ENCODE measurements at regions not wholly inside any gene's neighbourhood (a gene's known extent, or its start where the extent isn't known, plus 50 kb on each side); places are given as distances from the start of the nearest gene placed in this dataset.
"Not testable (repeated sequence)": the region's sequence is repeated elsewhere in the genome, so short reads cannot be mapped to it uniquely, and the experiment has no call there.

DNA sequence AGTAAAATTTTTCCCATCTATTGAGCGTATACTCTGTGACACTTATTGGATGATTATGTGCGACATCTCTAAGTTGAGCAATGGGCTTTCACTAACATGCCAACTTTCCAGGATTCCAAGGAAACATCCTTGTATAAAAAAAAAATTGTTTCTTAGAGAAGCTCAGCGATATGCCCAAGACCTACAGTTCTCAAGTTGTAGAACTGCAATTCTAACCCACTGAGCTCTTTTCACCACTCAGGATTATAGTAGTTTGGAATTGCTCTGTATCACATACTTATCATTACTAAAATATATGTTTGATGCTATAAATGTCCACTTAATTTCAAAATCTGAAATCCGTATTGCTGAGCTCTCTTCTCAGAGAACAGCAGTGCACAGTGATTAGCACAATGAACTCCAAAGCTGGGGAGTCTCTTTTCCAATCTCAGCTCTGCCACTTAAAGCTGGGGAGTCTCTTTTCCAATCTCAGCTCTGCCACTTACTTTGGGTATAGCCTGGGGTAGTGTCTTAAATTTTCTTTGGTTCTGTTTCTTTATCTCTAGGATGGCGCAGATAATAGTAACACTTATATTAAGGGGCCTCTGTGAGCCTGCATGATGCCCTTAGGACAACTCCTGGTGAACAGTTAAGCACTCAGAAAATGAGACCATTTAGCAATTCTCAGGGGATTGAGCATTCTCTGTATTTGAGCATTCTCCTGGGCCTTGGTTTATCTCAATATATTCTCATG is 1722.2 kb upstream of the AGA start:
- no peaks in the 10 kb centered on the region for H3K27me3 ChIP-seq
- no peaks in the 10 kb centered on the region for H3K9me3 ChIP-seq
- H3K4me1 ChIP-seq, result no peaks in the 10 kb centered on the region
- H3K4me3 ChIP-seq, result no peak overlapping the region
- H3K27ac ChIP-seq, result no peak overlapping the region
- TF ChIP-seq POLR2A (IDR thresholded peaks at IDR 0.05), result no peak
- TF ChIP-seq, protein P1, sequence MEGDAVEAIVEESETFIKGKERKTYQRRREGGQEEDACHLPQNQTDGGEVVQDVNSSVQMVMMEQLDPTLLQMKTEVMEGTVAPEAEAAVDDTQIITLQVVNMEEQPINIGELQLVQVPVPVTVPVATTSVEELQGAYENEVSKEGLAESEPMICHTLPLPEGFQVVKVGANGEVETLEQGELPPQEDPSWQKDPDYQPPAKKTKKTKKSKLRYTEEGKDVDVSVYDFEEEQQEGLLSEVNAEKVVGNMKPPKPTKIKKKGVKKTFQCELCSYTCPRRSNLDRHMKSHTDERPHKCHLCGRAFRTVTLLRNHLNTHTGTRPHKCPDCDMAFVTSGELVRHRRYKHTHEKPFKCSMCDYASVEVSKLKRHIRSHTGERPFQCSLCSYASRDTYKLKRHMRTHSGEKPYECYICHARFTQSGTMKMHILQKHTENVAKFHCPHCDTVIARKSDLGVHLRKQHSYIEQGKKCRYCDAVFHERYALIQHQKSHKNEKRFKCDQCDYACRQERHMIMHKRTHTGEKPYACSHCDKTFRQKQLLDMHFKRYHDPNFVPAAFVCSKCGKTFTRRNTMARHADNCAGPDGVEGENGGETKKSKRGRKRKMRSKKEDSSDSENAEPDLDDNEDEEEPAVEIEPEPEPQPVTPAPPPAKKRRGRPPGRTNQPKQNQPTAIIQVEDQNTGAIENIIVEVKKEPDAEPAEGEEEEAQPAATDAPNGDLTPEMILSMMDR (IDR thresholded peaks at IDR 0.05), result no peak
- no peak for DNase-seq
- intact Hi-C loops (cut with DNase I; ENCODE audit: low total_unique reads), result no loop called here
- WGBS, 2 donors, result 91 to 92% methylated on average over 5 of the region's 5 CpGs
- H3K36me3 ChIP-seq (ENCODE audit: low read depth, missing control alignments), result no peaks in the 10 kb centered on the region

GRCh38 chr4:179165000-179165738 is 1722.9 kb upstream of the AGA start:
- Histone ChIP-seq H3K9me3 (no peaks in the 10 kb centered on the region), H3K27me3 (no peaks in the 10 kb centered on the region), H3K36me3 (ENCODE audit: low read depth, missing control alignments) (no peaks in the 10 kb centered on the region), H3K4me3 (no peak overlapping the region), H3K27ac (no peak overlapping the region), H3K4me1 (no peaks in the 10 kb centered on the region)
- intact Hi-C loops (cut with DNase I; ENCODE audit: low total_unique reads), result no loop called here
- DNase-seq, result no peak
- TF ChIP-seq, protein P1 (IDR thresholded peaks at IDR 0.05), result no peak
- no peak for TF ChIP-seq POLR2A (IDR thresholded peaks at IDR 0.05)
- 92% methylated on average over 4 of the region's 4 CpGs for WGBS, 2 donors

GRCh38 chr4:179165862-179166261 is 1723.6 kb upstream of the AGA start:
- Histone ChIP-seq H3K27me3 (no peaks in the 10 kb centered on the region), H3K9me3 (no peaks in the 10 kb centered on the region), H3K4me1 (no peaks in the 10 kb centered on the region), H3K4me3 (no peak overlapping the region), H3K27ac (no peak overlapping the region), H3K36me3 (ENCODE audit: low read depth, missing control alignments) (no peaks in the 10 kb centered on the region)
- no peak for TF ChIP-seq POLR2A (IDR thresholded peaks at IDR 0.05)
- TF ChIP-seq, protein P1 (IDR thresholded peaks at IDR 0.05), result no peak
- no peak for DNase-seq
- intact Hi-C loops (cut with DNase I; ENCODE audit: low total_unique reads), result no loop called here
- WGBS, 2 donors, result 32 to 57% methylated on average over 3 of the region's 3 CpGs

- H3K27me3 ChIP-seq; H3K4me1 ChIP-seq; DNase-seq; H3K9me3 ChIP-seq; H3K36me3 ChIP-seq (ENCODE audit: low read depth, missing control alignments); H3K4me3 ChIP-seq; H3K27ac ChIP-seq; intact Hi-C loops (cut with DNase I; ENCODE audit: low total_unique reads): not testable (repeated sequence)
- 88 to 98% methylated on average over 5 of the region's 5 CpGs for WGBS, 2 donors
Measured at GRCh38 chr4:179170308-179170707, 1728.1 kb upstream of the AGA start.

- Histone ChIP-seq H3K9me3 (no peaks in the 10 kb centered on the region), H3K4me1 (no peaks in the 10 kb centered on the region), H3K36me3 (ENCODE audit: low read depth, missing control alignments) (no peaks in the 10 kb centered on the region), H3K4me3 (no peak overlapping the region), H3K27ac (no peak overlapping the region), H3K27me3 (no peaks in the 10 kb centered on the region)
- intact Hi-C loops (cut with DNase I; ENCODE audit: low total_unique reads), result no loop called here
- no peak for DNase-seq
- TF ChIP-seq POLR2A (IDR thresholded peaks at IDR 0.05), result no peak
- TF ChIP-seq, protein P1 (IDR thresholded peaks at IDR 0.05), result no peak
Measured at GRCh38 chr4:179182741-179183140, 1740.5 kb upstream of the AGA start.
